ENCODE measurements at regions not wholly inside any gene's neighbourhood (a gene's known extent, or its start where the extent isn't known, plus 50 kb on each side); places are given as distances from the start of the nearest gene placed in this dataset.

- no peak for TF ChIP-seq POLR2A (IDR thresholded peaks at IDR 0.05)
- no peak for TF ChIP-seq CTCF (IDR thresholded peaks at IDR 0.05)
Measured at GRCh38 chr4:100099746-100100145, 90.5 kb downstream of the DDIT4L start.

Data from body of pancreas (tissue), 4 donors.